MM.1S (cell line): ENCODE measurements at regions not wholly inside any gene's neighbourhood (a gene's known extent, or its start where the extent isn't known, plus 50 kb on each side); places are given as distances from the start of the nearest gene placed in this dataset.

ENCODE experiments used
- DNase-seq: peaks from one replicate; pipeline ENCODE4 v3.0.0-alpha.2; 2015
- H2AFZ ChIP-seq: fragments of 300-600 bp; sonication (generic); 2 replicates; pipeline ENCODE4 v1.6.0; 2016; ENCODE audit warnings: antibody characterized with exemption, low read length
- H3F3A ChIP-seq: fragments of 300-600 bp; sonication (generic); 2 replicates; pipeline ENCODE4 v1.6.1; 2016; ENCODE audit warnings: mild to moderate bottlenecking, antibody characterized with exemption, low read length, moderate library complexity, mixed read lengths; ENCODE audit not compliant: insufficient read depth
- H3K27ac ChIP-seq: fragments of 300-600 bp; sonication (generic); 2 replicates; pipeline ENCODE4 v1.5.1; 2016; ENCODE audit warnings: mild to moderate bottlenecking, low read length
- H3K27me3 ChIP-seq: fragments of 300-600 bp; sonication (generic); replicated peaks from 2 replicates; pipeline ENCODE4 v1.6.0; 2016; ENCODE audit warnings: low read length; ENCODE audit not compliant: insufficient read depth
- H3K36me3 ChIP-seq: fragments of 300-600 bp; sonication (generic); replicated peaks from 2 replicates; pipeline ENCODE4 v1.6.1; 2016; ENCODE audit warnings: mild to moderate bottlenecking, low read length, mixed read lengths; ENCODE audit not compliant: insufficient read depth
- H3K4me1 ChIP-seq: fragments of 300-600 bp; sonication (generic); 2 replicates; pipeline ENCODE4 v1.6.1; 2016; ENCODE audit warnings: low read length, mixed read lengths
- H3K4me2 ChIP-seq: fragments of 300-600 bp; sonication (generic); 2 replicates; pipeline ENCODE4 v1.6.0; 2016; ENCODE audit warnings: low read depth, low read length
- H3K4me3 ChIP-seq: fragments of 300-600 bp; sonication (generic); 2 replicates; pipeline ENCODE4 v1.5.1; 2016; ENCODE audit warnings: low read length, mixed read lengths
- H3K79me2 ChIP-seq: fragments of 300-600 bp; sonication (generic); 2 replicates; pipeline ENCODE4 v1.6.1; 2016; ENCODE audit warnings: mixed run types, low read length, mixed read lengths
- H3K9ac ChIP-seq: fragments of 300-600 bp; sonication (generic); 2 replicates; pipeline ENCODE4 v1.6.1; 2016; ENCODE audit warnings: low read length, mixed read lengths
- H3K9me2 ChIP-seq: fragments of 300-600 bp; sonication (generic); replicated peaks from 2 replicates; pipeline ENCODE4 v1.6.1; 2016; ENCODE audit warnings: mild to moderate bottlenecking, low read length, mixed read lengths; ENCODE audit not compliant: insufficient read depth
- H3K9me3 ChIP-seq: fragments of 300-600 bp; sonication (generic); replicated peaks from 2 replicates; pipeline ENCODE4 v1.6.1; 2016; ENCODE audit warnings: mild to moderate bottlenecking, low read length, mixed read lengths; ENCODE audit not compliant: insufficient read depth
- H4K20me1 ChIP-seq: fragments of 300-600 bp; sonication (generic); 2 replicates; pipeline ENCODE4 v1.6.1; 2016; ENCODE audit warnings: mild to moderate bottlenecking, low read length, moderate library complexity, mixed read lengths; ENCODE audit not compliant: insufficient read depth
- EZH2 ChIP-seq: fragments of 300-600 bp; sonication (generic); optimal IDR thresholded peaks from 2 replicates; pipeline ENCODE3; 2017; ENCODE audit warnings: low read depth, mild to moderate bottlenecking, antibody characterized with exemption, low read length, mixed read lengths
- EZH2phosphoT487 ChIP-seq: fragments of 300-600 bp; sonication (generic); IDR thresholded peaks from 2 replicates; pipeline ENCODE4 v1.6.1; 2018; ENCODE audit warnings: antibody characterized with exemption, low read length
- TF ChIP-seq, protein P1 (sequence below): fragments of 300-600 bp; sonication (generic); IDR thresholded peaks from 2 replicates; pipeline ENCODE4 v1.5.1; 2016; ENCODE audit warnings: antibody characterized with exemption, low read length, mixed read lengths

DNA sequence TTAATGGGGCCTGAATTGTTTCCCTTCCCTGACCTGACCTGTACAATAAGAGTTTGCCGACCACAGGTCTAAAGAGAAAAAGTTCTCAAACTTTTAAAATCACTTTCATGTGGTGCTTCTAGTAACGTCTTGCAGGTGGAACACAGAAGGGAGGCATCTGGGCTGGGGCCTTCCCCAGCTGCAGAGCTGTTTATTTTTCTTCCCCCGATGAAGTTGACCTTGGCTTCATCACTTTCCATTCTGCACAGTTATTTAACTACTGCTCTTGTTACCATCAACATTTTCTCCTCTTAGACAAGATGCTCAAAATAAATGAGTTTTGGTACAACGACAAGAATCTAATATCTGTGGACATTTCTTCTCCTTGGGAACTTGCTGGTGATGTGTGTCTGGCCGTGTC is 181.7 kb downstream of the HERPUD2 start:
- H3F3A ChIP-seq: no peaks in the 10 kb centered on the region
- no peaks in the 10 kb centered on the region for H4K20me1 ChIP-seq
- no peak overlapping the region for H3K9ac ChIP-seq
- no peaks in the 10 kb centered on the region for H3K36me3 ChIP-seq
- H3K27ac ChIP-seq: no peak overlapping the region
- no peaks in the 10 kb centered on the region for H3K79me2 ChIP-seq
- no peaks in the 10 kb centered on the region for H3K9me3 ChIP-seq
- H3K4me2 ChIP-seq: no peak overlapping the region
- H3K27me3 ChIP-seq: no peaks in the 10 kb centered on the region
- no peak overlapping the region for H2AFZ ChIP-seq
- H3K4me1 ChIP-seq: no peaks in the 10 kb centered on the region
- no peak for DNase-seq
- no peak for TF ChIP-seq EZH2phosphoT487
- no peak for TF ChIP-seq EZH2
- TF ChIP-seq, protein P1, sequence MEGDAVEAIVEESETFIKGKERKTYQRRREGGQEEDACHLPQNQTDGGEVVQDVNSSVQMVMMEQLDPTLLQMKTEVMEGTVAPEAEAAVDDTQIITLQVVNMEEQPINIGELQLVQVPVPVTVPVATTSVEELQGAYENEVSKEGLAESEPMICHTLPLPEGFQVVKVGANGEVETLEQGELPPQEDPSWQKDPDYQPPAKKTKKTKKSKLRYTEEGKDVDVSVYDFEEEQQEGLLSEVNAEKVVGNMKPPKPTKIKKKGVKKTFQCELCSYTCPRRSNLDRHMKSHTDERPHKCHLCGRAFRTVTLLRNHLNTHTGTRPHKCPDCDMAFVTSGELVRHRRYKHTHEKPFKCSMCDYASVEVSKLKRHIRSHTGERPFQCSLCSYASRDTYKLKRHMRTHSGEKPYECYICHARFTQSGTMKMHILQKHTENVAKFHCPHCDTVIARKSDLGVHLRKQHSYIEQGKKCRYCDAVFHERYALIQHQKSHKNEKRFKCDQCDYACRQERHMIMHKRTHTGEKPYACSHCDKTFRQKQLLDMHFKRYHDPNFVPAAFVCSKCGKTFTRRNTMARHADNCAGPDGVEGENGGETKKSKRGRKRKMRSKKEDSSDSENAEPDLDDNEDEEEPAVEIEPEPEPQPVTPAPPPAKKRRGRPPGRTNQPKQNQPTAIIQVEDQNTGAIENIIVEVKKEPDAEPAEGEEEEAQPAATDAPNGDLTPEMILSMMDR: no peak
- no peak overlapping the region for H3K4me3 ChIP-seq
- no peaks in the 10 kb centered on the region for H3K9me2 ChIP-seq

DNA sequence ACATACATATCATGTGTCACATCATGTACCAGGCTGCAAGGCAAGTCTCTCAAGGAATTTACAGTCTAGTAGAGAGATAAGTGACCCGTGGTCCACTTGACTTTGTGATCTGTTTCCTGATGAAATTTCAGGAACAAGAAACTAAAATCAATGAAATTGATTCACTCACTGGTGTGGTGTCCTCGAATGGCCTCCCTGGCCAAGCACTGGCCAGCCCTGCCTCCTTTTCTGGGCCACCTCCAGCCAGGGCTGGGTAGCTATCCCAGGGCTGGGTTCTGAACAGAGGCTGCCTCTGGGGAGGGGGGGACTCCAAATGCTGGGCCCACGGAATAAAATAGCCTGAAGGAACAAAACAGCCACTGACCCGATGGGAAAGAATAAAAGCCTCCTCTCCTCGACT is 182.2 kb downstream of the HERPUD2 start:
- H3K9ac ChIP-seq: no peak overlapping the region
- TF ChIP-seq EZH2phosphoT487: no peak
- TF ChIP-seq, protein P1: no peak
- TF ChIP-seq EZH2: no peak
- no peak for DNase-seq
- H3K4me1 ChIP-seq: no peaks in the 10 kb centered on the region
- no peaks in the 10 kb centered on the region for H3F3A ChIP-seq
- H3K4me3 ChIP-seq: no peak overlapping the region
- no peaks in the 10 kb centered on the region for H3K36me3 ChIP-seq
- no peaks in the 10 kb centered on the region for H3K9me2 ChIP-seq
- no peaks in the 10 kb centered on the region for H3K79me2 ChIP-seq
- no peaks in the 10 kb centered on the region for H4K20me1 ChIP-seq
- no peak overlapping the region for H3K4me2 ChIP-seq
- H3K9me3 ChIP-seq: no peaks in the 10 kb centered on the region
- H2AFZ ChIP-seq: no peak overlapping the region
- H3K27me3 ChIP-seq: no peaks in the 10 kb centered on the region
- H3K27ac ChIP-seq: no peak overlapping the region

DNA sequence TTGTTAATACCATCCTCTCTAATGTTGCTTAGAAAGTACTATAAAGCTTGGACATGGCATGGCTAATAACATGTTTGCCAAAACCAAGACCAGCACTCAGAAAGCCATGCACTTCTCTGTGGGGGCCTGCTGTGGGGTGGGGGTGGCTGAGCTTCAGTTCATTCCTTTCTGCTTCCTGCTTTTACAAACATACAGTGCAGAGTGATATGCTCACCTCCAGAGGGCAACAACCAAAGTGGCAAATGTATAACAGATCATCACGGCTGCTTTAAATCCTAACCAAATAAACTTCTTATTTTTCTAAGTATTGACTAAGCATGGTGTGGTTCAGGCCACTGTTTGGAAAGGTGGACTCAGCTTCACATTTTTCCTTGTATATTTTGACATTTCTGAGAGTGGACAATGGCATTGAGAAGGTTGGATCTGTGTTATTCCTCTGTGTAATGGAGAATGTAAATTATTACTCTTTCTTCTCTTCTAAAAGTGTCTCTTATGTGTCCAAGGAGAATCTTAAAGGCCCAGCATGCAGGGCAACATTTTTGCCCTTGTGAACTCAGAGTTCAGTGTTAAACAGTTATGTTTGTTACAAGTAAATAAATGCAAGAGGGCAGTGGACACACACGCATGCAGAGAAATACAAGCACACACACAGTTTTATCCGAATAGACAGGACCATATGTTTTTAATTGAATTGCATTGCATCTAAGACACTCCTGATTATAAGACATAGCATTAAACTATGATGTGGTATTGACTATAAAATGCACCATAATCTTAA is 186.1 kb downstream of the HERPUD2 start:
- Histone ChIP-seq H3K27ac (no peak overlapping the region), H3K4me3 (no peak overlapping the region), H3K4me1 (no peaks in the 10 kb centered on the region), H2AFZ (no peak overlapping the region), H3K9me3 (no peaks in the 10 kb centered on the region), H3K36me3 (no peaks in the 10 kb centered on the region), H3F3A (no peaks in the 10 kb centered on the region), H3K4me2 (no peak overlapping the region), H3K9me2 (no peaks in the 10 kb centered on the region), H3K27me3 (no peaks in the 10 kb centered on the region), H4K20me1 (no peaks in the 10 kb centered on the region), H3K79me2 (no peaks in the 10 kb centered on the region), H3K9ac (no peak overlapping the region)
- TF ChIP-seq EZH2phosphoT487: no peak
- TF ChIP-seq EZH2: no peak
- TF ChIP-seq, protein P1: no peak; the same call in 1 of the 2 replicates
- DNase-seq: no peak
